ENCODE measurements at regions not wholly inside any gene's neighbourhood (a gene's known extent, or its start where the extent isn't known, plus 50 kb on each side); places are given as distances from the start of the nearest gene placed in this dataset.
"Not testable (repeated sequence)": the region's sequence is repeated elsewhere in the genome, so short reads cannot be mapped to it uniquely, and the experiment has no call there.

DNA sequence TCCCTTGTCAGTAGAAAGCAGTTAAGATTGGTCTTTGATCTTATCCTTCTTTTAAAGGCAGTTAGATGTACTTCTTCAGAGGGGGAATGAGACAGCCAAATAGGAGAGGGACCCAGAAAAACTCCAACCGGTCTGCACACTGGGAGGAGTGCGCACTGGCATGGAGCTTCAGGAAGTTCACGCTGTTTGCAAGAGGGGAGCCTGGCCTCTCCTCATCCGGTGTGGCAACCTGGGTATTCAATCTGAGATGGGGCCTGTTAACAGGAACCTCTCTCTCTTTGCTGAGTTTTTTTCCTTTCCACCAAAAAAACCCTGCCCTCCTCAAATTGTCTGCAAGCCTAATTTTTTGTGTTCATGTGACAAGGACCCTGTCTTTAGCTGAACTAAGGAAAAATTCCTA is 162.5 kb upstream of the OLIG3 start:
- DNase-seq: no peak

DNA sequence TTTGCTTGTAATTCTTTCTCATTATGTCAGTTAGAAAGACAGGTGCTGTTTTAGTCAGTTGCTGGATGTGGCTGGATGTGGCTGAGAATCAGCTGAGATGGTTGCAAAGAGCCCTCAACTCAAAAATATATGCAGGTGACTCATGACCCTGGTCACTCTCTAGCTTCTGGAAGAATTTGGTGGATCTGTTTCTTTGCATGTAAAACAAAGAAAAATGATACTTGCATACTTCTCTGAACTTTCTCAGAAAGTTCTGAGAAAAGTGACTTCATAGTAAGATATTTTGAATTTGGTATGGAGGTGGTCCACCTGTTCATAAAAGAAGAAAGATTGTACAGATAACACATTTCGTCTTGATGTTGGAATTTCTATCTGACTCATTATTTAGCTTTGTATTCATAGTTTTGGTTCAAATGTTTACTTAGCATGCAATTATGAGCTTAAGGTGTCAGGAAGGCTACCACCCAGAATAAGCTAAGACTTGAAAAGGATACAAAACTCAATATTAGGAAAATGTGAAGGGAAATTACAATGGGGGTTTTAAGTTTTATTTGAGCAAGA is 163.2 kb upstream of the OLIG3 start:
- DNase-seq: no peak

DNA sequence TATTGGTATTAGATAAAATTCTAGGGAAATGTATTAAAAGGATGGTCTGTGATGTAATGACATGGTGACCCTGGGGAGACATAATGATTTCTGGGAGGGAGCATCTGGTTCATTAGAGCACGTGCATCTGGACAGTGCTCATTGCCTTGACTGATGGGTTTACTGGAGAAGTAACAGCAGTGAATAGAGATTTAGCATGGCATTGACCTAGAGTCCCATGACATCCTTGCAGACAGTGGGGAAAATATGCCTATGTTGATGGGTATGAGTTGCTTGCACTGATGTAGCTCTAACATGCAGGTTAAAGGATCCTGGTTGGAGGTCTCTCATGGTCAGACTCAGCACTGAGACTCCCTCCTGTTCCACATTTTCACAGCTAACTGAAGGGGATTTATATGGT is 164.1 kb upstream of the OLIG3 start:
- no peak for DNase-seq

DNA sequence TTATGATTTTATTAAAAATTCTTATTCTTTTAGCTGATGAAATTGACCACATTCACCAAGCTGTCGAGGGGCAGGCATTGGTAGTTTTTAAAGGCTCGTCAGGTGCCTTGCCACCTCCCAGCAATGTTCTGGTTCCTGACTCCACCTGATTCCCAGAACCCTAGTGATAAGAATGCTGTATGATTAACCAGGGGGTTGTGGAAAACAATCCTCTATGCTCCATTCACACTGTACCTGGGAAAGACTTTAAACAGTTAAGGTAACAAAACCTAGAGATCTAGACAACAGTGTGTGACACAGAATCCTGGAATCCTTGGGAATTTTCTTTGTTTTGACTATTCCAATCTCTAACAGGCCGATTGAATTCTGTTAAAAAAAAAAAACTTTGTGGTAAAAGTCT is 165.7 kb upstream of the OLIG3 start:
- DNase-seq: no peak

DNA sequence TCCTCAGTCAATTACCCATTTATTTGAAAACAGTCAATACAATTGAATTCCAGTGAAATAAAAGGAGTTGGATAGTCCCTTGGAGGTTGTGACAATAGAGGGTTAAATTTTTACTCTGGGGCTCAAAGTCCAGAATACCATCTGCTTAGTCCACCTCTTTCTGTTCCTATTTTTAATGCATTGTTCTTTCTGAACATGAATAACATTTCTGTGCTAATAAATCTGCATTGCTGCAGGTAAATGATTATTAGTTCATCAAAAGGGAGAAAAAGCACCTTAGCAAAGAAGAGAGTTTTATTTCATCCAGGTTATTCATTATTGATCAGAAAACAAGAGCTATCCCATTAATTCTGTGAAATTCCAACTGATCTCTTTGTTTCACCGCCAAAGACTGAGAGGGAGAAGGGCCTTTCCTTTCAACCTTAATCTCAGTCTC is 166.1 kb upstream of the OLIG3 start:
- DNase-seq: no peak

- DNase-seq: no peak
Measured at GRCh38 chr6:137661601-137662000, 167.4 kb upstream of the OLIG3 start.

GRCh38 chr6:137664183-137664582 is 170.0 kb upstream of the OLIG3 start:
- no peak for DNase-seq

GRCh38 chr6:137665342-137665934 is 171.2 kb upstream of the OLIG3 start:
- DNase-seq: peak; percentile 18

GRCh38 chr6:137666202-137666774 is 172.1 kb upstream of the OLIG3 start:
- DNase-seq: no peak

DNA sequence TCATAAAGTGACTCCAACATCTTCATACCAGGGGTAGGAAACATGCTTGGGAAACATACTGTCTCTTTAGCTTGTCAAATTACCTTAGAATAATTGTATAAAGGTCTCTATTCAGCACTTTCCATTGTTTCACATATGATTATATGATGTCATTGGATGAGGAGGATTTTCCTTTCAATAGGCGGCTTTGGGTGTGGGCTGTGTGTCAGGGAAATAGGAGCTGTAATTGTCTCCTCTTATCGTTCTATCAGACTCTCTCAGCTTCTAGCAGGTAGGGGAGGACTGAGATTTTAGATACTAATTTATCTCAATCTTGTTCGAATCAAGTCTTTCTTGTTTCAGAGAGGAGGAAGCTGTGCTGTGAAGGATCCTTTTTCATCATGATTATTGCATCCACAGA is 179.4 kb upstream of the OLIG3 start:
- no peak for DNase-seq

DNA sequence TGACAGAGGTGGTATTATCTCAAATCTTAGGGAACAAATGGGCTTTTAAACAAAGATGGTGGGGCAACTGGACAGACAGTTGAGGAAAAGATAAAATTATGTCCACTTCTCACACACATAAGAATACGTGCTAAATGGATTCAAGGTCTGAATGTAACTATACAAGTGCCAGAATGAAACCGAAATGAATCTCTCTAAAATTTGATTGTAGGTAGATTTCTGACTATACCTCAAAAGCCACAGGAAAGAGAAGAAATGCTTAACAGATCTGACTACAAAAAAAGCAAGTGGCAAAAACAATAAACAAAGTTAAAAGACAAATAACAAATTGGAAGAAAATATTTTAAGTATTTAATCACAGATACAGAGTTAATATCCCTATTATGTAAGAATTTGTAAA is 182.7 kb upstream of the OLIG3 start:
- no peak for DNase-seq

DNA sequence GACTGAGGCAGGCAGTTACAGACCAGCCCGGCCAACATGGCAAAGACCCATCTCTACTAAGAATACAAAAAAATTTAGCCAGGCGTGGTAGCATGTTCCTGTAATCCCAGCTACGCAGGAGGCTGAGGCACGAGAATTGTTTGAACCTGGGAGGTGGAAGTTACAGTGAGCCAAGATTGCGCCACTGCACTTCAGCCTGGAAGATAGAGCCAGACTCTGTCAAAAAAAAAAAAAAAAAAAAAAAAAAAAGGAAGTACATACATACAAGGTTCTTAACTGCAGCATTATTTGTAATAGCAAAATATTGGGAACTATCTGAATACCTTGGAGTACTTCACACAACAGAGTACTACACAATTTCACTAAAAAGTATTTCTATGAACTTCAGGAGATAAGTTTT is 183.5 kb upstream of the OLIG3 start:
- no peak for DNase-seq

GRCh38 chr6:137678451-137678850 is 184.3 kb upstream of the OLIG3 start:
- no peak for DNase-seq

- no peak for DNase-seq
Measured at GRCh38 chr6:137680705-137681346, 186.2 kb upstream of the TNFAIP3 start.

- no peak for DNase-seq
Measured at GRCh38 chr6:137681445-137682009, 185.5 kb upstream of the TNFAIP3 start.

DNA sequence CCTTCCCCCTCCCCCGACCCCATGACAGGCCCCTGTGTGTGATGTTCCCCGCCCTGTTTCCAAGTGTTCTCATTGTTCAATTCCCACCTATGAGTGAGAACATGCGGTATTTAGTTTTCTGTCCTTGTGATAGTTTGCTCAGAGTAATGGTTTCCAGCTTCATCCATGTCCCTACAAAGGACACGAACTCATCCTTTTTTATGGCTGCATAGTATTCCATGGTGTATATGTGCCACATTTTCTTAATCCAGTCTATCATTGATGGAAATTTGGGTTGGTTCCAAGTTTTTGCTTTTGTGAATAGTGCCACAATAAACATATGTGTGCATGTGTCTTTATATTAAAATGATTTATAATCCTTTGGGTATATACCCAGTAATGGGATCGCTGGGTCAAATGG is 184.4 kb upstream of the TNFAIP3 start:
- DNase-seq: not testable (repeated sequence)

DNA sequence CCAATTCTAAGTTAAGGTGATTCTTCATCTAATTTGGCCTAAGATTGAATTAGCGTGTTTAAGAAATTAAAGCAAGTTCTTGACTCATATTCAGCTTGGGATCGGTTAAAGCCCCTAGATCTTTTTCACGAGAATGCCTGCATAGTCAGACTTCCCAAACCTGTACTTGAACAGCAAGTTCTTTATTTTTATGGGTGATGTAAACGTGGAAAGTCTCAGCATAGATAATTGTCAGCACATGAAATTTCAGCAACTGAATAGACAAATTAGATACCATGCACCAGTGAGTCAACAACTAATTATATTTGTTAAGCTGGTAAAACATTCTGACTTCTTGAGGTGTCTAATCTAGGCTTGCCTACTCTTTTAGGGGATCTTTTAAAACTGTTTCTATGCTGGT is 183.1 kb upstream of the TNFAIP3 start:
- DNase-seq: no peak

GRCh38 chr6:137685798-137686375 is 181.2 kb upstream of the TNFAIP3 start:
- no peak for DNase-seq

- DNase-seq: no peak
Measured at GRCh38 chr6:137687818-137688217, 179.2 kb upstream of the TNFAIP3 start.

DNA sequence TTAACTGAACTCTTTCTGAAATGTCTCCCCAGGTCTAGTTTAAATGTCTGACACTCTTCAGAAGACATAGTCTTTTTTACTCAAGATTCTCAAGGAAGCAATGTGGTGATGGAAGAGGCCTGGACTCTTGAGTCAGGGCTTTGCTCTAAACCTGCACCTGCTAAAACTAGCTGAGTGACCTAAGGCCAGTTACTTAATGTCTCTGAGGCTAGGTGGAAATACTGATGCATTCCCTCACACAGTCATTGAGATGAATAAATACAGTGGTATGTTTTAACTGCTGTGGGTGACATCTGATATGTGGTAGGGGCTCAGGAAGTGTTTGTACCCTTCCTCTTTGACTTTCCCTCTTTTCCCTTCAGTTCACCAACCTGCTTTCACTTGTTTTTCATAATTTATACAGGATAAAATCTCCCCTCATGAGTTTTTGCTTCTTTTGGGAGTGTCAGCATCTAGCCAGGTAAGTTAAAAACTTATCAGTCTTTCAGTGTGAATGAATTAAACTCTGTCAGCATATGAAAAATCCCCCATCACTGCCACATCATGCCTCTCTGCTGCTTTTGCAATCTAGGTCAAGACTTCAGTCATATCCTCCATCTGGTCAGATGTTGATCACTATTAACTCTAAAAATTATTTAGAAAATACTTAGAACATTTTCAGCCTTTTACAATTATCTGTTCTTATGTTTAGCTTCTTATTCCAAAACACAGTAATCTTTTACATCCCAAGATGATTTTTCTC is 178.7 kb upstream of the TNFAIP3 start:
- no peak for DNase-seq

DNA sequence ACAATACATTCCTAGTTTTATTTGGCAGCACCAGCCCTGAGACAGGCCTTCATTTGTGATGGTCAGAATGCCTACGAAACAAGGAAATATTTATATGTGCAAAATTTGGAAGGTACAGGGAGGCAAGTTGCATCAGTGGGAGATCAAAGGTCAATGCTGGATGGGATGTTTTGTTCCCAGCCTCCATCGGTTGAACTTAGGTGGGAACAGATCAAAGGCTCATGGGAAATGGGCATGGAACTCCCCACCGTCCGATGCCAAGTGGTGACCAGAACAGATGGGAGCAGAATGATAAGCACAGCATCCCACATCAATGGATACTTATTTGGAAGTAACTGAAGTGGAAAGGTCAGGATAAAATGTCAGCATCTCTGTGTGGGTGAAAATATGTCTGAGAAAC is 177.7 kb upstream of the TNFAIP3 start:
- no peak for DNase-seq

DNA sequence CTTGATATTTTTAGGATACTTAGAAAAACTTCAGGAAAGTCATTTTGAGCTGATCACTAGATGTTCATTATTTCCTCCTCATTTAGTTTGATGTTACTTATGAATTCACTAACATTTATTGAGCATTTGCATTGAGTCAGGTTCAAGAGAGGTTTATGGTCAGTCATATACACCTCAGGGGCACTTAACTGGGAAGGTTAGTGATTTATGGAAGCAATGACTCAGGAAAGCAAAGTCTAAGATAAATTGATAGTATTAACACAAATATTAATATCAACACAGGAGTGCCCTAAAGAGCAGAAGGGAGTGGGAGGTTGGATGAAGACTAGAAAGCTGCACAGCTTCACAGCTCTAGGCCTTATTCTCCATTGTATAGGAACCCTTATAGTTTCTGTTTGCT is 177.0 kb upstream of the TNFAIP3 start:
- no peak for DNase-seq

Data from right kidney (tissue), 1 donor.